ENCODE measurements at regions not wholly inside any gene's neighbourhood (a gene's known extent, or its start where the extent isn't known, plus 50 kb on each side); places are given as distances from the start of the nearest gene placed in this dataset.

DNA sequence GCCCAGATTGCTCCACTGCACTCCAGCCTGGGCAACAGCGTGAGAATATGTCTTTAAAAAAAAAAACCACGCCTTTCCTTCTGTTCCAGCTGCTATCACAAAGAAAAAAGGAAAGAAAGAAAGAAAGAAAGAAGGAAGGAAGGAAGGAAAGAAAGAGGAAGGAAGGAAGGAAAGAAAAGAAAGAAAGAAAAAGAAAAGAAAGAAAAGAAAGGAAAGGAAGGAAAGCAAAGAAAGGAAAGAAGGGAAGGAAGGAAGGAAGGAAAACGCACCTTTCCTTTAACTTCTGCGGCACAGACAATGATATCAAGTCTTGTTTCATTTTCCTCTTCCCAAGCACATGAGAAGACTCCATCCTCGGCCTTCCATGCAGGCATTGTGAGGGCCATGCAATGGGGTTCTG, 107.4 kb upstream of the NOCT start:
- TF ChIP-seq, protein P1, sequence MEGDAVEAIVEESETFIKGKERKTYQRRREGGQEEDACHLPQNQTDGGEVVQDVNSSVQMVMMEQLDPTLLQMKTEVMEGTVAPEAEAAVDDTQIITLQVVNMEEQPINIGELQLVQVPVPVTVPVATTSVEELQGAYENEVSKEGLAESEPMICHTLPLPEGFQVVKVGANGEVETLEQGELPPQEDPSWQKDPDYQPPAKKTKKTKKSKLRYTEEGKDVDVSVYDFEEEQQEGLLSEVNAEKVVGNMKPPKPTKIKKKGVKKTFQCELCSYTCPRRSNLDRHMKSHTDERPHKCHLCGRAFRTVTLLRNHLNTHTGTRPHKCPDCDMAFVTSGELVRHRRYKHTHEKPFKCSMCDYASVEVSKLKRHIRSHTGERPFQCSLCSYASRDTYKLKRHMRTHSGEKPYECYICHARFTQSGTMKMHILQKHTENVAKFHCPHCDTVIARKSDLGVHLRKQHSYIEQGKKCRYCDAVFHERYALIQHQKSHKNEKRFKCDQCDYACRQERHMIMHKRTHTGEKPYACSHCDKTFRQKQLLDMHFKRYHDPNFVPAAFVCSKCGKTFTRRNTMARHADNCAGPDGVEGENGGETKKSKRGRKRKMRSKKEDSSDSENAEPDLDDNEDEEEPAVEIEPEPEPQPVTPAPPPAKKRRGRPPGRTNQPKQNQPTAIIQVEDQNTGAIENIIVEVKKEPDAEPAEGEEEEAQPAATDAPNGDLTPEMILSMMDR (IDR thresholded peaks at IDR 0.05) = no peak
- H3K27ac Mint-ChIP-seq = no peak overlapping the region
- peaks cover 8% of the 10 kb centered on the region for H3K9me3 Mint-ChIP-seq
- H3K4me1 Mint-ChIP-seq = peaks cover 36% of the 10 kb centered on the region
- H3K36me3 Mint-ChIP-seq (ENCODE audit: low read depth) = no peaks in the 10 kb centered on the region
- no peak for DNase-seq
- H3K27me3 Mint-ChIP-seq (ENCODE audit: low read depth, poor library complexity) = peaks cover 4% of the 10 kb centered on the region
- no peak overlapping the region for H3K4me3 Mint-ChIP-seq

DNA sequence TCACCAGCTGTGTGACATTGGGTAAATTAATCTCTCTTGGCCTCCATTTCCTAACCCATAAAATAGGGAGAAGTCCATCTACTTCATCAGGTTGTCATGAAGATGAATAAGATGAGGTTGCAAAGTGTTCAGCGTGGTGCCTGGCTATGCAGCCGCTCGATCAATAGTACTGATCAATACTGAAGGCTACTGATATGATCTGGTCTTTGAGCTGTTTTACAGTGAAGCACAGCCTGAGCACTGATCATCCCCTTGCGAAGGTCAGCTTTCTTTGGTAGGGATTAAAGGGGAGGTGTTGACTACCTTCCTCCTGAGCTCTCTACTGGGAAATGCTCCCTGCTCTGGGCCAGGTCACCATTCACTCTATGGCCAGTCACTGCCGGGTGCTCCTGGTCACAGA, 108.4 kb upstream of the NOCT start:
- H3K4me1 Mint-ChIP-seq = peaks cover 28% of the 10 kb centered on the region
- peaks cover 4% of the 10 kb centered on the region for H3K27me3 Mint-ChIP-seq (ENCODE audit: low read depth, poor library complexity)
- H3K4me3 Mint-ChIP-seq = no peak overlapping the region
- no peak for DNase-seq
- H3K27ac Mint-ChIP-seq = no peak overlapping the region
- TF ChIP-seq, protein P1 (IDR thresholded peaks at IDR 0.05) = no peak
- H3K36me3 Mint-ChIP-seq (ENCODE audit: low read depth) = no peaks in the 10 kb centered on the region
- H3K9me3 Mint-ChIP-seq = peaks cover 8% of the 10 kb centered on the region

DNA sequence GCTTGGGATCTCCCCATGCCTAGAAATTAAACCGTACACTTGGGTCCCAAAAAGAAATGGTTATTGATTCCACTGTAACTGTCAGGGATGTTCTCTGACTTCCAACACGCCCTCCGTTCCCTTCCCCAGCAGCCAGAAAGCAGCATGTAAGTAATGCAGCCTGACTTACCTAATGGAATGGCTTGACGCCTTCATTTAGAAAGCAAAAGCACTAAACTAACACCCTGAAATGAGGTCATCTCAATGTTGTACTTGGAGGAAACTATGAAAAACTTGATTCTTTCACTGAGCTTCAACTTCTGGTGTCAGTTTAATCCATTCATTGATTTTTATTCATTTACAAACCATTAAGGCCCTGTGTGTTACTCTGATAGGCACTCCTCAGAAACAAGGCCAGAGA, 110.8 kb upstream of the NOCT start:
- Mint-ChIP-seq H3K27ac (no peak overlapping the region), H3K27me3 (ENCODE audit: low read depth, poor library complexity) (no peaks in the 10 kb centered on the region), H3K9me3 (peaks cover 8% of the 10 kb centered on the region), H3K36me3 (ENCODE audit: low read depth) (no peaks in the 10 kb centered on the region), H3K4me3 (no peak overlapping the region), H3K4me1 (peaks cover 5% of the 10 kb centered on the region)
- TF ChIP-seq, protein P1 (IDR thresholded peaks at IDR 0.05) = no peak
- DNase-seq = no peak

DNA sequence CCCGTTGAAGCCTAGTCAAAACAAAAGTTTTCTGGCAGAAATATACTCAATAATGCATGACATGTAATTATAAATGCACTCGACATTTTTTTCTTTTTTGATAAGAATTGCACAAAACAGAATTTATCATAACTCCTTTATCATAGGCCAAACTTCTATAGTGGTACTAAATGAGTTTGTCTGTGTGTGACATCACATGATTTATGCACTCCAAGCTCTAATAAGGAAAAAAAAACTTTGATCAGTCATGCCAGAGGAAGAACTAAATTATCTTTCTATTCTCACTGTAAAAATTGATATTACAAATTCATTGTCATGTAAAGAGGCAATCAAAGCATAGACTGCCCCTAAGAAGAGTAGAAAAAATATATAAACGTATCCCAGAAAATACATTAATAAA, 112.4 kb upstream of the NOCT start:
- TF ChIP-seq, protein P1 (IDR thresholded peaks at IDR 0.05) = no peak
- Mint-ChIP-seq H3K9me3 (peaks cover 8% of the 10 kb centered on the region), H3K4me1 (no peaks in the 10 kb centered on the region), H3K27ac (no peak overlapping the region), H3K4me3 (no peak overlapping the region), H3K36me3 (ENCODE audit: low read depth) (no peaks in the 10 kb centered on the region), H3K27me3 (ENCODE audit: low read depth, poor library complexity) (no peaks in the 10 kb centered on the region)
- no peak for DNase-seq

DNA sequence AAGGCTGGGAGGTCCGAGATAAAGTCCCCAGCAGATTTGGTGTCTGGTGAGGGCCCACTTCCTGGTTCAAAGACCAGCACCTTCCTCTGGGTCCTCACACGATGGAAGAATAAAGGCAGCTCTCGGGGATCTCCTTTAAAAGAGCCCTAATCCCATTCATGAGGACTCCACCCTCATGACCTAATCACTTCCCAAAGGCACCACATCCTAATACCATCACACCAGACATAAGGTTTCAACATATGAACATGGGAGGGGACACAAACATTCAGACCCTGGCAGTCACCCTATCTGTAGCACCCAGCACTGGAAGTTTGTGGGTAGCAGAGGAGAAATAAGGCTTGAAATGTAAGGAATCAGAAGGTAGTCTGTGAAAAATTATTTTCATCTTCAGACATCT, 112.9 kb upstream of the NOCT start:
- Mint-ChIP-seq H3K27me3 (ENCODE audit: low read depth, poor library complexity) (no peaks in the 10 kb centered on the region), H3K4me3 (no peak overlapping the region), H3K9me3 (peaks cover 8% of the 10 kb centered on the region), H3K4me1 (no peaks in the 10 kb centered on the region), H3K36me3 (ENCODE audit: low read depth) (no peaks in the 10 kb centered on the region), H3K27ac (no peak overlapping the region)
- no peak for DNase-seq
- TF ChIP-seq, protein P1 (IDR thresholded peaks at IDR 0.05) = no peak

DNA sequence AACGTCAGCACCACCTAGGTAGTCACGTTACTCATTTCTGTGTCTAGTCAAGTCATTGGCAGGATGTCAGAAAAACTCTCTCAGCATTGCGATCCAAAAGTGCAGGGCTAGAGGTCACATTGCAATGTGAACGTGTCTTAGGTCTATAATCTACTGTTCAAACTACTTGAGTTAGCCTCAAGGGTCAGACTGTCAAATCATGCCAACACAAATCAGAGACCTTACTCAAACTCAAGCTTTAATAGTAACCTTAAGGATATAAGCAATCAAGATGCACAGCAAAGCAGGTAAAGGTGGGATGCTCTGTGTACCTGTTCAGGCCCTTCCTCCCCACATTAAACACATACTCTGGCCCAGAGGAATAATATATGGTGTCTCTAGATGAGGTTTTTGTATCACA, 114.4 kb upstream of the NOCT start:
- Mint-ChIP-seq H3K4me1 (no peaks in the 10 kb centered on the region), H3K27ac (no peak overlapping the region), H3K27me3 (ENCODE audit: low read depth, poor library complexity) (no peaks in the 10 kb centered on the region), H3K36me3 (ENCODE audit: low read depth) (no peaks in the 10 kb centered on the region), H3K4me3 (no peak overlapping the region), H3K9me3 (peaks cover 8% of the 10 kb centered on the region)
- TF ChIP-seq, protein P1 (IDR thresholded peaks at IDR 0.05) = no peak
- no peak for DNase-seq

Data from nephron progenitor cell (in vitro differentiated cells).